ENCODE measurements at regions not wholly inside any gene's neighbourhood (a gene's known extent, or its start where the extent isn't known, plus 50 kb on each side); places are given as distances from the start of the nearest gene placed in this dataset.
"Not testable (repeated sequence)": the region's sequence is repeated elsewhere in the genome, so short reads cannot be mapped to it uniquely, and the experiment has no call there.

GRCh38 chr3:56924700-56925099 is 123.0 kb upstream of the ARHGEF3 start:
- not testable (repeated sequence) for DNase-seq (ENCODE audit: low spot score)

DNA sequence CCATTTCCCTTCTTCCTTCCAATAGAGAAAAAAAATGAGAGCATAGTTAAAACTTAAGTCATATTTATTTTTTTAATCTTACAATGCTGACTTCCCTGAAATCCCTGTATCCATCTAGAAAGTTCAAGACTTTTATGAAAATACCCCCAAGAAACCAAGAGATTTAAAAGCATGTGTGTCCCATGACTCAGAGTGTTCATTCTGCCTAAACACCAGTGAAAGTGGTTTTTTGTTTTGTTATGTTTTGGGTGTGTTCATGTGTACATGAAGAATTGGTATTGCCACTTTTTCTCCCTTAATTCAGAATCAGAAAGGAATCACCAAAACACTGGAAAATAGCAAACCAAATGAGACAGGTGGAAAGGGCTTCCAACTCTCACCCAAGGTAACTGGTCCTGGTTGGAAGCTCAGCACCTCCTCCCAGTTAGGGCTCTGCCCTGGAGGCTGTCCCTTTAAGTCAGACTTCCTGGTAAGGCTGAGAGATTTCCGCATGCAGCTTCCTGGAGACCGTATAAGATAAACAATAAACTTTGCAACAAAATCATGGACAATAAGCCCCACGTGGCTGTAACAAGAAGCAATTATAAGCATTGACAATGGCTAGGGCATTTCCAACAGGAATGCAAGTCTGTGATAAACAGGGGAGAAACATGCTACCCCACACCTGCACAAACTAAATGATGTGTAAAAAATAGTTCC is 121.9 kb upstream of the ARHGEF3 start:
- DNase-seq (ENCODE audit: low spot score), result no peak

GRCh38 chr3:56921573-56922453 is 120.1 kb upstream of the ARHGEF3 start:
- DNase-seq (ENCODE audit: low spot score), result no peak

DNA sequence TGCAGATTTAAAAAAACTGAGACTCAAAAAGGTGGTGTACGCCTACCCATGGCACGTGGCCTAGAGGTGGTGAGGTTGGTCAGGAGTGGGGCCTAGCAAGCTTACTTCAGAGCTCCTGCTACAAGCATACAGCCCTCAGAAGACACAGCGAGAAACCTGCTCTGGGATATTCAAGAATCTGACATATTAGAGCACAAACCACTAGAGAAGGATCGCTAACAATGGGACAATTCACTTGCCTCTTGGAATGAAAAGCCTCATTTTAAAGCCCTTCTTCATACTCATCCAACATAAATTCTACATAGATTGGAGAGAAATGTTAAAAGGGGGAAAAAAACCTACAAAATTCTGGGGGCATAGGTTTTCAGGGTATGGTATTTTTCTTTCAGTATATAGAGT is 118.0 kb upstream of the ARHGEF3 start:
- DNase-seq (ENCODE audit: low spot score), result no peak

DNA sequence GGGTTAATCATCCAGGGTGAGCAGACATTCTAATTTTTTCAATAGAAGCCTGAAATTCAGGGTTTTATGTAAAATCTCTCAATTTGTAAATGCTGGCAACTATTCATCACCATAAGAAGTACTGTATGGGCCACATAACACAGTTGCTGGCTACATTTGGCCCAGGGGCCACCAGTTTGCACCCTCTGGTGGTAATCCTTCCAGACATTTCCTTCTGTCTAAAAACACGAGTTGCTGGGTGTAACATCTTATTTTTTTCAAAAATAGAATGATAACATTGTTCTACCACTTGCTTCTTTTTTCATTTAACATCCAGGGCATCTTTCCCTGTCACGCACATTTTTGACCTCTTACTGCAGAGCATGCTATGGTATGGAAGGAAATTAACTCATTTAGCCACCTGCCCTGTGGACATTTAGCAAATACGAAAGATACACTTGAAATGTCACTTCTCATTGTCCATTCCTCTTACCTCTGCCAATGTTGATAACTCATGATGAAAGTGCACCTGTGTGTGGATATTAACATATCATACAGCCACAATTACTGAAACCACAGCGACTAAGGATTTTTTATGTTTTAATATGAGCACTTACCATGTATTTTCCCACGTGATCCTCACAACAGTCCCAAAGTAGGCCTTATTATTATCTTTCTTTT is 117.5 kb upstream of the ARHGEF3 start:
- DNase-seq (ENCODE audit: low spot score), result no peak

GRCh38 chr3:56918111-56918568 is 116.4 kb upstream of the ARHGEF3 start:
- no peak for DNase-seq (ENCODE audit: low spot score)

GRCh38 chr3:56917361-56918110 is 115.8 kb upstream of the ARHGEF3 start:
- DNase-seq (ENCODE audit: low spot score), result no peak

GRCh38 chr3:56916716-56917360 is 115.1 kb upstream of the ARHGEF3 start:
- no peak for DNase-seq (ENCODE audit: low spot score)

- no peak for DNase-seq (ENCODE audit: low spot score)
Measured at GRCh38 chr3:56915966-56916586, 114.3 kb upstream of the ARHGEF3 start.

GRCh38 chr3:56914646-56915045 is 112.9 kb upstream of the ARHGEF3 start:
- DNase-seq (ENCODE audit: low spot score), result no peak

DNA sequence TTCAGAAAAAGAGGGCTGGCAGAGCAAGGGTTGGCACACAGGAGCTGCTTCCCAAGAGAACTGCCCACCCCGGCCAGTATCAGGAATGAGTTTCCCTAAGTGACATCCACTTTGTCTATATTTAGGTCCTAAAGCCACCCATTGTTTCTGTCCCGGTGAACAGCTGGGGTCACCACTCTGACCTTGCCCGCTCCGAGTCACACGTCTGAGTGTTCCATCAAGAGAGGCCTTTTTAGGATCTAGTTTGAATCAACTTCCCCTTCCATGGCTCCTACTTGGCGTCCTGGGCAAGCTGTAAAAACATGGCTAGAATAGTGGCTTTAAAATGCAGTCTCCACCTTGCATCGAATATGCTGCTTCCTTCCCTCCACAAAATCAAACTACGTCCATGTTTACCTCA is 109.6 kb upstream of the ARHGEF3 start:
- no peak for DNase-seq (ENCODE audit: low spot score)

GRCh38 chr3:56909349-56909748 is 107.6 kb upstream of the ARHGEF3 start:
- DNase-seq (ENCODE audit: low spot score), result no peak

DNA sequence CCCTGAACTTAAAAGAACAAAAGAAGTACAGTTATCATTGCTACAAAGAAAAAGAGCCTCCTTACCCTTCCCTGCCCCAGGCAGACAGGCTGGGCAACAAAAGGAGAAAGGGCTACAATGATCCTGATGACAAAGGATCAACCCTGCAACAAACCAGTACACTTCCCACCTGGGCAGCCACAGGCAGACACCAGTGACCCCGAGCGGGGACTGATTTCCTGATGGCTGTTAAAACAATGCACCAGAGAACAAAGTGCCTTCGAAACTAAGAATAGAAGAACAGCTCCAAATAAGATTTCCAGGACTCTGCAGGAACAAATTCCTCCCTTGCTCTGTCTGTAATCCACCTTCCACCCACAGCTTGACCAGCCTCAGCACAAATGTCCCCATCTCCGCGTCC is 106.3 kb upstream of the ARHGEF3 start:
- no peak for DNase-seq (ENCODE audit: low spot score)

GRCh38 chr3:56904552-56905215 is 102.9 kb upstream of the ARHGEF3 start:
- no peak for DNase-seq (ENCODE audit: low spot score)

DNA sequence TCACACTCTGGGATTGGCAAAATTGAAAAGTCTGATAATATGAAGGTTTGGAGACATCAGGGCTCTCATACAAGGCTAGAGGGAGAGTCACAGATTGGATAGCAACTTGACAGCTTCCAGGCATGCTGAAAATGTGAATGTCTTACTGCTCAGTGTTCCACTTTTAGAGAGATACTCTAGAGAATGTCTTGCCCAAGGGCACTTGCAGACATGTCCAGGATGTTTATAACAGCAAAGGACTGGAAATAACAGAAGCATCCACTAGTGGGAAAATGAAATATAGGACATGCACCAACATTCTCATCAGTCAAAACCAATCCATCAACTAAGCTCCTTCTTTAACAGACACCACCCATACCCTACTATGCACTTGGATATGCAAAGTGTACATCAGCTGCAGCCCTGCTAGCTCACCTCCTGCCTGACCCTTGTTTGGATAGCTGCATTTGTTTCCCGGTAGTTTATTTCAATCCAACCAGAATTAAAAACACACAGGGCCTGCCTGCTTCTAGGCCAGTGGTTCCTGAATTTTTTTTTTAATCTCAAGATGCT is 101.6 kb upstream of the ARHGEF3 start:
- DNase-seq (ENCODE audit: low spot score), result no peak

GRCh38 chr3:56902468-56903160 is 100.9 kb upstream of the ARHGEF3 start:
- DNase-seq (ENCODE audit: low spot score), result no peak

GRCh38 chr3:56900801-56901200 is 99.1 kb upstream of the ARHGEF3 start:
- DNase-seq (ENCODE audit: low spot score), result no peak

- no peak for DNase-seq (ENCODE audit: low spot score)
Measured at GRCh38 chr3:56899851-56900250, 98.1 kb upstream of the ARHGEF3 start.

DNA sequence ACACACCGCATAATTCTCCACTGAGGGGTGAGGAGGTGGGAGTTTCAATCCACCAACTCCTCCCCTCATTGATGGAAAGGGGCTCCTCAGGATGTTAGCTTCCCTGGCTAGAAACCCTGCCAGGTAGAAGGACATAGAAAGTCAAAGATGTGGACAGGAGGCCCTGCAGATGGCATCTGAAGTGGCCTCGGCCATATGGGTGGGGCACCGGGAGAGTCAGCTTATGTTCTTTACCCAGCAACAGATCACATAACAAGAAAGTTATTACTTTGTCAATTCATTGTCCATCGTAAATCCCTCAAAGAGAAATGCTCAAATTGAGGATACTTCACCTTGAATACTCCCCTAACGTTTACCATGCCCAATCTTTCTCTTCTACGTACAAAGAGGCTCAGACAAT is 97.3 kb upstream of the ARHGEF3 start:
- DNase-seq (ENCODE audit: low spot score), result no peak

- DNase-seq (ENCODE audit: low spot score), result no peak
Measured at GRCh38 chr3:56896357-56896756, 94.6 kb upstream of the ARHGEF3 start.

Data from hematopoietic multipotent progenitor cell treated with erythropoietin and hydrocortisone succinate and interleukin-3 and kit ligand, for 15 days (in vitro differentiated cells).